GM12872 (cell line): ENCODE measurements at regions not wholly inside any gene's neighbourhood (a gene's known extent, or its start where the extent isn't known, plus 50 kb on each side); places are given as distances from the start of the nearest gene placed in this dataset.

Source experiments
- CTCF ChIP-seq: IDR thresholded peaks from 3 replicates; pipeline ENCODE4 v1.5.1; 2011; ENCODE audit warnings: low read depth, mild to moderate bottlenecking, low read length, moderate library complexity; ENCODE audit not compliant: insufficient read depth

DNA sequence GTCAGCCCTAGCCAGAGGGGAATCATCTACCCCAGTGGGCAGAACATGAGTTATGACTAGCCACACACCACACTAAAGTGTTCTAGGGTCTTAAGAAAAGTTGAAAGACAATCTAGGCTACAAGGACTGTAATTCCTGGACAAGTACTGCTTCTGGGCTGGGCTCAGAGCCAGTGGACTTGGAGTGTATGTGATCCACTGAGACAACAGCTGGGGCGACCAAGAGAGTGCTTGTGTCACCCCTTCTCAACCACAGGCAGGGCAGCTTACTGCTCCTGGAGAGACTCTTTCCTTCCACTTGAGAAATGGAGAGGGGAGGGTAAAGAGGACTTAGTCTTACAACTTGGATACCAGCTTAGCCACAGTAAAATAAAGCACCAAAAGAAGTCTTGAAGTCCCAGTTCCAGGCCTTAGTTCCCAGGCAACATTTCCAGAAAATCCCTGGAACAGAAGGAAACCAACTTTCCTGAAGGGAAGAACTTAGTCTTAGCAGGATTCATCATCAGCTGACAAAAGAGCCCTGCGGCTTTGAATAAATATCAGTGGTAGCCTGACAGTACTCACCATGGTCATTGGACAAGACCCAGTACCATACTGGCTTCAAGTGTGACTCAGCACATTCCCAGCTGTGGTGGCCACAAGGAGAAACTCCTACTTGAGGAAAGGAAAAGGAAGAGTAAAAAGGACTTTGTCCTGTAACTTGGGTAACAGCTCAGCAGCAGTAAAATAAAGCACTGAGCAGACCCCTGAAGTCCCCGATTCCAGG, 355.1 kb upstream of the ADGRB3 start:
- TF ChIP-seq CTCF, result no peak

GRCh38 chr6:68273297-68273696, 361.8 kb upstream of the ADGRB3 start:
- TF ChIP-seq CTCF, result no peak

DNA sequence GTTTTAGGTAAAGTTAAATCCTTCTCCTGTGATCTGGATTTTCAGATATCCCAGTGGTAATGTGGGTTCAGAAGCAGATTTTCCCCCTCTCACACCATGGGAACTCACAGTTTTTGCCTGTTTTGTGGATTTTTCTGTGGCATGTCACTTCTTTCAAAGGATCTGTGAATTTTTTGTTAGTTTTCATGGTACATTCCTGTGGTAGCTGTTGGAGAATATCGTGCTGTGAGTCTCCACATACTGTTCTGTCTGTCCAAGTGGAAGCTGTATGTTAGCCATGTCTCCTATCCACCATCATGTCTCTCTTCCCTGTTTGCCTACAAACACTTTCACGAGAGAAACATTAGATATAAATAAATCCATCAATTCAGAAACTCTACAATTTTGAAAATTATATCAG, 378.7 kb upstream of the ADGRB3 start:
- TF ChIP-seq CTCF, result no peak

DNA sequence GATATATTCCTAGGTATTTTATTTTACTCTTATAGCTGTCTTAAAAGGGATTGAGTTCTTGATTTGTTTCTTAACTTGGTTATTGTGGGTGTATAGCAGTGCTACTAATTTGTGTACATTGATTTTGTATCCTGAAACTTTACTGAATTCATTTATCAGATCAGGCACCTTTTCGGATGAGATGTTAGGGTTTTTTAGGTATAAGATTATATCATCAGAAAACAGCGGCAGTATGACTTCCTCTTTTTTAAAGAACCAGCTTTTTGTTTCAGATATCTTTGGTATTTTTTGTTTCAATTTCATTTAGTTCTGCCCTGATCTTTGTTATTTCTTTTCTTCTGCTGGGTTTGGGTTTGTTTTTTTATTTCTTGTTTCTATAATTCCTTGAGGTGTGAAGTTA, 382.4 kb upstream of the ADGRB3 start:
- TF ChIP-seq CTCF, result no peak

GRCh38 chr6:68247782-68248181, 387.3 kb upstream of the ADGRB3 start:
- no peak for TF ChIP-seq CTCF

DNA sequence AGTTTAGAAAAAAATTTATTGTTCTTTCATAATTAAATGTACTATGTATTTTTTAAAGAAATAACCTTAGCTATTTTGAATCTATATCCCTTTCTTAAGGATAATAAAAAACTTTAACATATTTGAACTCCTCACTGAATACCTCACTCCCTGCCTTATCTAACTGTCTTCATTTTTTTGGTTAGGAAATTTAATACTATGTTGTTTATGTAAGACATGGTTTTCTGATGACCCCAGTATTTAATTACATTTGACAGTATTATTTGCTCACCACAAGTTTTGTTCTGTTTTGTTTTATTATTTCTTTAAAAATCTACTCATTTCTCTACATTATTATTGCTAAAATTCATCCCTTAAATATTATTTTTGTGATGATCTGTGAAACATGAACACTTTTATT, 394.4 kb upstream of the ADGRB3 start:
- TF ChIP-seq CTCF, result no peak

GRCh38 chr6:68239034-68239433, 396.0 kb upstream of the ADGRB3 start:
- no peak for TF ChIP-seq CTCF
